GM18951 (cell line): ENCODE measurements at regions not wholly inside any gene's neighbourhood (a gene's known extent, or its start where the extent isn't known, plus 50 kb on each side); places are given as distances from the start of the nearest gene placed in this dataset.

Experiments
- POLR2A ChIP-seq: IDR thresholded peaks from 4 replicates; pipeline ENCODE4 v1.6.1; 2011; ENCODE audit warnings: mild to moderate bottlenecking; ENCODE audit not compliant: insufficient read length, insufficient read depth; ENCODE audit errors: extremely low read depth
- in situ Hi-C: fragments of 300-500 bp; cut with MboI; formaldehyde crosslinking; loops from one replicate; pipeline ENCODE4 v1.12.0; 2022; ENCODE audit warnings: low sequenced_read_pairs, mixed read lengths, inconsistent platforms; ENCODE audit not compliant: unreplicated experiment

DNA sequence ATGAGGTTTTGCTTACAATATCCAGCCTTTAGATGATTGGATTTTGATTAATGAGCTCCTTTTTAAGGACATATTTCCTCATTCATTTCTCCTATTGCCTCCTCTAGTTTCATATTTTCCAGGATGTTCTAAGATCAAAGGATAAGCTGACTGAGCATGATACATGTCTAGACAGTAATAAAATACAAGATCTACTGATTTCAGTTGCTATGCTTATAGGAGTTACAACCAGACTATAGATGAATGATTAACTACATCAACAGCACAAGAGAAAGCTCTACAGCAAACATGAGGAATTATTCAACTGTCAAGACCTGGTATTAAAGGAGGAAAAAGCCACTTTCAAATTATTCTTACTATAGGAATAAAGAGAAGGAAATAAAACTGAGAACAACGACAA is 85.0 kb upstream of the LINC00305 start:
- in situ Hi-C loops, result no loop called here

DNA sequence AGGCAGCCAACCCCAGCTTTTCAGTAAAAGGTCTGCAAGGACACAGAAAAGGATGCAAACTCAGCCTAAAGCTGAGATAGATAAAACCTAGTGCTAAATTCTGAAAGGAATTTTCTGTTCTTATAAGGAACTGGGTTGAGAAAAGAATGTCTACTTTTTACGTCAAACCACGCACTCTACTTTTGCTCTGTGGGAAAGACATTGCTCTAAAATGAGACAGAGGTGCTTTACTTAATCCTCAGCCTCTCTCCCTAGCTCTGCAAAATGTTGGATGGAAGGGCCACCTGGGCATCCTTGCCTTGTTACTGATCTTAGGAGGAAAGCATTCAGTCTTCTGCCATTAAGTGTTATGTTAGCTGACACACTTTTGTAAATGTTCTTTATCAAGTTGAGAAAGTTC is 72.1 kb upstream of the LINC00305 start:
- in situ Hi-C loops, result no loop called here
- no peak for TF ChIP-seq POLR2A

More for the DNA sequence above, 85.0 kb upstream of the LINC00305 start:
- TF ChIP-seq POLR2A, result no peak

DNA sequence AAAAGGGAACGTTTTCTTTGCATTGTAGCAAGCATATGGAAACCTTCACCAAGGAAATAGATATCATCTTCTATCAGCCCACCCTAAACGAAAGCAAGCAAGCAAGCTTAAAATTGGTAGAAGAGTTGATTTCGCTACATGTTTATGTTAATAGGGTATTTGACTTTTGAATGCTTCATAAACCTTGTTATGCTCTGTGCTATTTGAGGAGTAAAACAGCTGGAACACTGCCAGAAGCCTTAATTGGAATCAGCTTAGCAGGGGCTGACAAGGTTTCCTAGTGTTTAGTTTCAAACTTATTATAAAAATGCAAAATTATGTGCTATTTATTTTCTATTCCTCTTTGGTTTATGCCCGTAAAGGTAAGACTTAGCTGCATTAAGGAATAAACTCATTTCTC is 70.6 kb upstream of the LINC00305 start:
- in situ Hi-C loops, result no loop called here
- TF ChIP-seq POLR2A, result no peak

DNA sequence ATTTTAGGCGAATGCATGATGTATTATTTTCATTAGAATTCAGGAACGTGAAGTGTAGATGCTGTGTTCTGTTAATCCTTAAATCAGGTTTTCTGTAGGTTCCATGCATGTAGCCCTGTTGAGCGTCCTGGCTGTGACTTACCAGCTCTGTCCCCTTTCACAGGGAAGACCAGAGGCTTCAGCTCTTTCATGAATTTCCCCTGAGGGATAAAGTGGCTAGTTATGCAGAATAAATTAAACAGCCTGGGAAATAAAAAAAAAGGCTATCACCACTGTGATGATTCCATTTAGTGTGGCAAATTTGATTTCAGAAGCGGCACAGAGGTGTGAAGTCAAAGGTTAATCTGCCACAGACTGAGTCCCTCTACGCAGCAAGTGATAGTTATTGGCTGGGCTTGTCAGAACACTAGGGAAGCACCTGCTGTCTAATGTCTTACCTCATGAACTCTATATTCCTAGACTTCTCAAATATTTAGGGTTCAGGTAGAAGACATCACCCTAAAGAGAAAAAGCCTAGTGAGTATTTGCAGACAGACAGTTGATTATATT is 61.6 kb upstream of the LINC00305 start:
- TF ChIP-seq POLR2A, result no peak
- in situ Hi-C loops, result no loop called here

DNA sequence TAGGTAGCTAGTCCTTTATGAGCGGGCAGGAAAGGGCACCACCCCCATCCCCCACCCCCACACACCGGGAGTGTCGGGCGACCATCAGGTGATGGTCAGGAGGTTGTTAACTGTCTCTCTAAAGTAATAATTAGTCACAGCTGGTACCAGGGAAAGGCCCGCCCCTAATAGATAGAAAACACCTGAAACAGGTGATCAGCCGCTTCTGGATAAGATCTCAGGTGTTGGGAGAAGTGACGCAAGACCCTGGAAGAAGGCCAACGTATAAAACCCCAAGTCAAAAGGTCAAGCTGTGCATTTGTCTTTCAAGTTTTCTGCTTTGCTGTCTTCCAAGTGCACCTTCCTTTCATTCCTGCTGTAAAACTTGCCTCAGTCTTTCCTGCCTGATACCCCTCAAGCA is 59.6 kb upstream of the LINC00305 start:
- no peak for TF ChIP-seq POLR2A
- in situ Hi-C loops, result no loop called here

DNA sequence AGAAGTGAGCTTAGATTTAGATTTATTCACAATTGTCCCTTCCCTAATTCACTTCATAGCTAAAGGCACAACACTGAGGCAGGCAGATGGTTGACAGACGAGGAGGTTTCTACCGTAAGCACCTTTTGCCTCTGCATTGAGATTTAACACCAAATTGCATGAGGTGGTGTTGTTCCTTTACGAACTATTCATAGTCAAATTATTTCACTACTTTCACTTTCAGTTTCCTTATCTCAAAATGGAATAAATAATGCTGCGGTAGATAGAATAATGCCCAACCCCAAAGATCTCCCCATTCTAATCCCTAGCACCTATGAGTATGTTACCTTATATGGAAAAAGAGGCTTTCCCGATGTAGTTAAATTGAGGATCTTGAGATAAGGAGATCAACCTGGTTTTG is 58.9 kb upstream of the LINC00305 start:
- no peak for TF ChIP-seq POLR2A
- in situ Hi-C loops, result no loop called here

DNA sequence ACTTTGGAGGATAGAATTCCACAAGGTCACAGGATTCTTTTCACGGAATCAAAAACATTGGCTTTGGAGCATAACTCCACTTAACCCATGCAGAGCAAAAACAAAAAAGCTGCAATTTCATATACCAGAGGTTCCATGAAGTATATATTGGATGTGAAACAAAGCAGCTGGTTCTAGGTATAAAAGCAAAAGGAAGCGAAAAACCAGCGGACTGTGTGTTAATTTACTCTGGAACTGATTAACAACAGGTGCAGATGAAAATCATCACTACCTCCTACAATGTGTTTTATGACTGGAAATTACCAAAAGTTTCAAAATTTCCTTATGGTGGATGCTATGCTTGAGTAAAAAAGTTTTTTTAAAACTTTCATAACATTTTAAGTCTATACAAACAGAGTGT is 54.4 kb upstream of the LINC00305 start:
- in situ Hi-C loops, result no loop called here
- TF ChIP-seq POLR2A, result no peak

DNA sequence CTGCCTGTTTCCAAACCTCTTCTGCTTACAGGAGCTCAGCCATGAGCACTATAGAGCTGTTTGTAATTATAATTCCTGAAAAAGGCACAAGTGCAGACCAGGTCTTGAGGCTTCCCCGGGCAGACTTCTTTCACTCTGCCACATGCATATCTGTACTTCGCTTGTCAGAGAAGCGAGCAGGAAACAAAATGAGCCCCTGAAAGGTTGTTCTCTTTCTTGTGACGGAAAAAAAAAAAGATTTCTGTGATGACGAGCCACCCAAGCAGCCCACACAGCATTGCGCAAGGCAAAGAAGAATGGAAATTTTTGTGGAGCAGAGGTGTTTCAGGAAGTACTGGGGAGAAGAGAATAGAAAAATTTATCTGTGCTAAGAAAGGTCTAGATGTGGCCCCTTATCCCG is 54.0 kb upstream of the LINC00305 start:
- TF ChIP-seq POLR2A, result no peak
- in situ Hi-C loops, result no loop called here

DNA sequence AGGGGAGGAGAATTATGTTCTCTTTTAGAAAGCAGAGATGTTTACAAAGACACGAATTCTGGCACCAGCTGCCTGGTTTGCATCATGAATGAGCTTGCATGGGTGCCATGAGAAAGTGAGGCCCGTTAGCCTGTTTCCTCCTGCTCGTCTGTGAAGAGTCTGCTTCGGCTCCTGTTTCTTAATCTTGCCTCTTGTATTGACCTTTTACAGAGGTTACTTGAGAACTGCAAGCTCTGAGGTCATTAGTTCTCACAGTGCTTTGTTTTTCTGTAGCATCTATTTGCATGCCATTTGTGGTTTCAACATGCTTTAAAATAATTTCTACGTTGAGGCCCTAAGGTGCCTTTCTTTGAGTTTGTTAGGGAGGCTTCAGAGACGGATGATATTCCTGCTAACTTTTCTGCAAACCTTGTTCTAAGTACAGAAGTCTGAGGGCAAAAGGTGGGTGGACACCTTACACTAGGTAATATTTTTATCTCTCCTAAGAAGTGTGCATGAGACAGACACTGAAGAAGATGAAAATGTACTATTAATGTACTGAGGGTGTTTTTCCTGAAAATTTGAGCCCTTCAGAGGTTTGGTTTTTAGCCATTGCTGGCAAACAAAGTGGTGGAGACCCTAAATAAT is 53.4 kb upstream of the LINC00305 start:
- in situ Hi-C loops, result no loop called here
- no peak for TF ChIP-seq POLR2A

DNA sequence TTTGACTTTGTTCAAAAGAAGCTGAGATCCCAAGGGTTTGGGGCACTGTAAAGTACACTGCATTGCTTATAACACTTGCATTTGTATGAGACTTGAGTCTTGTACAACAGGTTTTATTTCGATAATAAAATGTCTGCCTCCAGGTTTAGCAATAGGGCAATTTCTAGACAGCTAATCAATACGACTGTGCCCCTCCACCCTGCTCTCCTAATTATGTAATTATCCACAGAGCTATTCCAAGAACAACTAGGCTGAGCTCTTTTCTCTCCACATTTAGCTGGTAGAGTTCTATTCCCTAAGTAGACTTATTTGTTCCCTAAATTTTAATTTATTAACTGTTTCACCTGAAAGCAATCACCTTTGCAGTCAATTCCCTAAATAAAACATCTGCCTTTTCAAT is 52.9 kb upstream of the LINC00305 start:
- no peak for TF ChIP-seq POLR2A

DNA sequence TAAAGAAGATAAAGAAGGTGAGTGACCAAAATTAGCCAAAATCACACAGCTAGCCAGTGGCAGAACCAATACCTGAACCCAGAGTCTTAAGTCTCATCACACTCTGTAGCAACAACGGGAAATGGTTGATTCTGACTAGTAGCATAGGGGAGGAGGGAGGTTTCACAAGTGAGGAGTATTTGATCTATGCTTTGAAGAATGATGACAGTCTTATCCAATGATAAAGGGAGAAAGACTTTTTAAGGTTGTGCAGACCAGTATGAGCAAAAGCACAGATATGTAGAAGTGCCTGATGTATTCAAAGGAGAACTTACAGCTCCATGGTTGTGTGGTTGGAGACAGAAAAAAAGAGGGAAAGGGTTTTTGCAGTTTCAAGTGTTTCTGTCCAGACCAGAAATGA is 50.7 kb upstream of the LINC00305 start:
- in situ Hi-C loops, result no loop called here
- TF ChIP-seq POLR2A, result no peak

More for the DNA sequence above, 52.9 kb upstream of the LINC00305 start:
- in situ Hi-C loops, result no loop called here
